Ishikawa (cell line): ENCODE measurements at regions not wholly inside any gene's neighbourhood (a gene's known extent, or its start where the extent isn't known, plus 50 kb on each side); places are given as distances from the start of the nearest gene placed in this dataset.

Source experiments
- CEBPB ChIP-seq: IDR thresholded peaks from 2 replicates; pipeline ENCODE4 v1.6.1; 2012
- CREB1 ChIP-seq: IDR thresholded peaks from 2 replicates; pipeline ENCODE4 v1.6.1; 2012; ENCODE audit warnings: low read depth
- EP300 ChIP-seq: IDR thresholded peaks from 2 replicates; pipeline ENCODE4 v1.6.1; 2012; ENCODE audit warnings: borderline replicate concordance
- NFIC ChIP-seq: IDR thresholded peaks from 2 replicates; pipeline ENCODE4 v1.6.1; 2012

DNA sequence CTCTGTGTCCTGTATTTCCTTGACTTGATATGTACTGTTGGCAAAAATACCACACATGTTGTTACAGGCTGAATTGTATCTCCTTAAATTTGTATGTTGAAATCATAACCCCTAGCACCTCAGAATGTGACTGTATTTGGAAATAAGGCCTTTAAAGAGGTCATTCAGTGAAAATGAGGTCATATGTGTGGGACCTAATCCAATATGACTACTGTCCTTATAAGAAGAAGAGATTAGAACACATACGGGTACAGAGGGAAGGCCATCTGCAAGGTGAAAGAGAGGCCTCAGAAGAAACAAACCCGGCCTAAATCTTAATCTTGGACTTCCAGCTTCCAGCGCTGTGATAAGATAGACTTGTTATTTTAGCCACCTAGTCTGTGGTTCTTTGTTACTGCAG is 202.5 kb downstream of the NUFIP1 start:
- TF ChIP-seq CEBPB, result no peak
- TF ChIP-seq NFIC, result no peak
- no peak for TF ChIP-seq CREB1
- TF ChIP-seq EP300, result no peak
